HCT116 (cell line): ENCODE measurements at regions not wholly inside any gene's neighbourhood (a gene's known extent, or its start where the extent isn't known, plus 50 kb on each side); places are given as distances from the start of the nearest gene placed in this dataset.

Experiments
- ATAC-seq: fragments of 200-7000 bp; cut with Tn5 transposase; 2 replicates; pipeline ENCODE4 v1.9.1; 2020; ENCODE audit warnings: mild to moderate bottlenecking, moderate library complexity
- BruUV-seq: library from RNA; stranded (reverse); fragments of 400-500 nt; replicated peaks from 2 replicates; lab custom pipeline; 2021; lab: Mats Ljungman, UMichigan
- CTCF ChIA-PET: fragments of 300-600 bp; sonication (Branson Sonifier 250); formaldehyde crosslinking; loops from one replicate; lab custom pipeline; 2021; ENCODE audit warnings: antibody characterized with exemption; lab: Charles Lee
- POLR2A ChIA-PET: fragments of 300-600, 350-600 bp; sonication (Branson Sonifier 250); formaldehyde crosslinking; loops from one replicate; lab custom pipeline; 2021; ENCODE audit warnings: antibody characterized with exemption; lab: Charles Lee
- RAD21 ChIA-PET, 2 experiments: fragments of 300-600 bp; sonication (Branson Sonifier 250); formaldehyde crosslinking; loops; one replicate each; lab custom pipeline; 2023; ENCODE audit warnings: low total read pairs in 2 of 2; ENCODE audit not compliant: uncharacterized antibody in 2 of 2, unreplicated experiment in 2 of 2, low non-redundant PET in 1 of 2; lab: Charles Lee
- DNase-seq: peaks from one replicate; pipeline ENCODE4 v3.0.0-alpha.2; 2010; ENCODE audit warnings: low read depth, low spot score
- H2AFZ ChIP-seq: fragments of 200-600 bp; shearing (Covaris generic), sonication (generic); 2 replicates; pipeline ENCODE4 v1.6.1; 2017; ENCODE audit warnings: low read depth, mixed run types, mixed read lengths, antibody characterized with exemption, low read length; ENCODE audit not compliant: poor library complexity, severe bottlenecking
- H3K27ac ChIP-seq: 2 replicates; pipeline ENCODE4 v1.5.1; 2012; ENCODE audit warnings: low read depth, low read length
- H3K27me3 ChIP-seq: fragments of 200-600 bp; sonication (generic); 2 replicates; pipeline ENCODE4 v1.6.1; 2016; ENCODE audit warnings: mixed run types, low read length, mixed read lengths; ENCODE audit not compliant: insufficient read depth
- H3K36me3 ChIP-seq, 2 experiments: fragments of 200-500 bp in 1 of 2; fragments of 200-600 bp in 1 of 2; sonication (Bioruptor generic) in 1 of 2; sonication (generic) in 1 of 2; 2 replicates each; pipeline versions ENCODE4 v1.5.1 to v1.6.1; 2014 to 2016; ENCODE audit warnings: low read length in 2 of 2, inconsistent platforms in 1 of 2, mixed read lengths in 1 of 2, mixed run types in 1 of 2; ENCODE audit not compliant: insufficient read depth in 2 of 2, control insufficient read depth in 1 of 2
- H3K4me1 ChIP-seq, 2 experiments: fragments of 200-600 bp in 1 of 2; sonication (generic) in 1 of 2; 2 replicates each; pipeline versions ENCODE4 v1.5.1 to v1.6.1; 2012 to 2017; ENCODE audit warnings: low read length in 2 of 2, inconsistent platforms in 1 of 2, mild to moderate bottlenecking in 1 of 2, mixed read lengths in 1 of 2, mixed run types in 1 of 2, moderate library complexity in 1 of 2; ENCODE audit not compliant: insufficient read depth in 2 of 2, control insufficient read depth in 1 of 2
- H3K4me2 ChIP-seq: fragments of 200-600 bp; sonication (generic); 2 replicates; pipeline ENCODE4 v1.6.1; 2017; ENCODE audit warnings: mixed run types, low read length, mixed read lengths
- H3K4me3 ChIP-seq, 2 experiments: fragments of 200-600 bp in 1 of 2; sonication (generic) in 1 of 2; replicated peaks in 1 of 2; 2 replicates each; pipeline ENCODE4 v1.5.1; 2011 to 2016; ENCODE audit warnings: low read length in 2 of 2, control low read depth in 1 of 2, low read depth in 1 of 2, mild to moderate bottlenecking in 1 of 2, mixed read lengths in 1 of 2, mixed run types in 1 of 2
- H3K79me2 ChIP-seq: fragments of 200-600 bp; sonication (generic); 2 replicates; pipeline ENCODE4 v1.6.1; 2017; ENCODE audit warnings: mild to moderate bottlenecking, mixed run types, low read length, moderate library complexity, mixed read lengths; ENCODE audit not compliant: insufficient read depth
- H3K9ac ChIP-seq: fragments of 200-600 bp; sonication (generic); 2 replicates; pipeline ENCODE4 v1.6.1; 2016; ENCODE audit warnings: low read length, mixed read lengths
- H3K9me2 ChIP-seq: fragments of 200-600 bp; sonication (generic), shearing (Covaris generic); 2 replicates; pipeline ENCODE4 v1.6.1; 2017; ENCODE audit warnings: mixed run types, mild to moderate bottlenecking, moderate library complexity; ENCODE audit not compliant: insufficient read depth
- H3K9me3 ChIP-seq, 2 experiments: fragments of 200-500 bp in 1 of 2; fragments of 200-600 bp in 1 of 2; sonication (Bioruptor generic) in 1 of 2; sonication (generic) in 1 of 2; 2 replicates each; pipeline ENCODE4 v1.6.1; 2014 to 2017; ENCODE audit warnings: low read length in 2 of 2, mixed read lengths in 2 of 2, inconsistent platforms in 1 of 2, low read depth in 1 of 2, mild to moderate bottlenecking in 1 of 2, mixed run types in 1 of 2, moderate library complexity in 1 of 2; ENCODE audit not compliant: control insufficient read depth in 1 of 2, insufficient read depth in 1 of 2
- H4K20me1 ChIP-seq: fragments of 200-600 bp; sonication (generic), shearing (Covaris generic); 2 replicates; pipeline ENCODE4 v1.6.1; 2017; ENCODE audit warnings: mixed run types, mild to moderate bottlenecking, moderate library complexity; ENCODE audit not compliant: insufficient read depth
- ATF3 ChIP-seq: IDR thresholded peaks from 2 replicates; pipeline ENCODE4 v1.6.1; 2012
- CBX3 ChIP-seq: IDR thresholded peaks from 2 replicates; pipeline ENCODE4 v1.6.1; 2012; ENCODE audit warnings: low read depth
- CEBPB ChIP-seq: IDR thresholded peaks from 2 replicates; pipeline ENCODE4 v1.6.1; 2012; ENCODE audit warnings: low read depth
- EGR1 ChIP-seq: IDR thresholded peaks from 2 replicates; pipeline ENCODE4 v1.6.1; 2012; ENCODE audit warnings: low read depth
- ELF1 ChIP-seq: IDR thresholded peaks from 2 replicates; pipeline ENCODE4 v1.6.1; 2012; ENCODE audit warnings: low read depth, borderline replicate concordance
- EZH2 ChIP-seq: fragments of 200-600 bp; sonication (generic); IDR thresholded peaks from 2 replicates; pipeline ENCODE4 v1.6.1; 2017; ENCODE audit warnings: antibody characterized with exemption, mixed run types
- EZH2phosphoT487 ChIP-seq: fragments of 200-600 bp; IDR thresholded peaks from 2 replicates; pipeline ENCODE4 v1.6.1; 2018; ENCODE audit warnings: antibody characterized with exemption, borderline replicate concordance
- FOSL1 ChIP-seq: IDR thresholded peaks from 2 replicates; pipeline ENCODE4 v1.6.1; 2012; ENCODE audit warnings: low read depth
- JUND ChIP-seq: IDR thresholded peaks from 2 replicates; pipeline ENCODE4 v1.6.1; 2012
- MAX ChIP-seq: IDR thresholded peaks from 2 replicates; pipeline ENCODE4 v1.6.1; 2012
- POLR2AphosphoS5 ChIP-seq: IDR thresholded peaks from 2 replicates; pipeline ENCODE4 v1.6.1; 2011; ENCODE audit warnings: mild to moderate bottlenecking, low read depth, low read length, moderate library complexity
- SP1 ChIP-seq: IDR thresholded peaks from 2 replicates; pipeline ENCODE4 v1.6.1; 2012; ENCODE audit warnings: low read depth
- SRF ChIP-seq: IDR thresholded peaks from 2 replicates; pipeline ENCODE4 v1.6.1; 2012; ENCODE audit warnings: low read depth
- TCF7L2 ChIP-seq: IDR thresholded peaks from 2 replicates; pipeline ENCODE4 v1.7.0; 2011; ENCODE audit warnings: borderline replicate concordance, inconsistent platforms; ENCODE audit not compliant: insufficient read depth, insufficient read length; ENCODE audit errors: extremely low read depth
- YY1 ChIP-seq: IDR thresholded peaks from 2 replicates; pipeline ENCODE4 v1.6.1; 2011; ENCODE audit warnings: low read length, low read depth, moderate library complexity, mild to moderate bottlenecking; ENCODE audit not compliant: insufficient replicate concordance; ENCODE audit errors: extremely low read depth
- ZBTB33 ChIP-seq: IDR thresholded peaks from 2 replicates; pipeline ENCODE4 v1.6.1; 2011; ENCODE audit warnings: mild to moderate bottlenecking, low read length, moderate library complexity; ENCODE audit not compliant: insufficient replicate concordance; ENCODE audit errors: extremely low read depth
- ZFX ChIP-seq: fragments of 450-650 bp; IDR thresholded peaks from 2 replicates; pipeline ENCODE4 v1.6.1; 2017
- ZNF274 ChIP-seq: fragments of 200-500 bp; sonication (Bioruptor generic); IDR thresholded peaks from 2 replicates; pipeline ENCODE4 v1.6.1; 2014; ENCODE audit warnings: mild to moderate bottlenecking, low read depth, low read length, inconsistent platforms
- intact Hi-C: fragments of 100-400 bp; cut with micrococcal nuclease; formaldehyde crosslinking; loops from 2 replicates; pipeline ENCODE4 v1.10.0; 2022
- TF ChIP-seq, protein P1 (sequence below), 3 experiments: fragments of 200-600 bp in 1 of 3; sonication (generic) in 1 of 3; IDR thresholded peaks in 2 of 3; conservative IDR thresholded peaks in 1 of 3; 2 replicates each; pipeline ENCODE4 v1.5.1; 2012 to 2017; ENCODE audit warnings: low read depth in 2 of 3, low read length in 2 of 3, antibody characterized with exemption in 1 of 3, borderline replicate concordance in 1 of 3, control low read depth in 1 of 3, mild to moderate bottlenecking in 1 of 3, mixed read lengths in 1 of 3, mixed run types in 1 of 3, moderate library complexity in 1 of 3; ENCODE audit not compliant: insufficient read depth in 1 of 3
- TF ChIP-seq, protein P2 (sequence below): IDR thresholded peaks from 2 replicates; pipeline ENCODE4 v1.6.1; 2012; ENCODE audit warnings: low read depth

- ChIA-PET POLR2A (no interaction called here), CTCF (no interaction called here)
- Histone ChIP-seq H4K20me1 (no peaks in the 10 kb centered on the region), H3K4me2 (no peak overlapping the region), H3K27me3 (no peaks in the 10 kb centered on the region), H3K27ac (no peak overlapping the region)
- no peak for DNase-seq
- TF ChIP-seq TCF7L2 = no peak
- no peak for TF ChIP-seq EZH2phosphoT487
- TF ChIP-seq FOSL1 = no peak
- no peak for TF ChIP-seq EZH2
- TF ChIP-seq MAX = no peak
- TF ChIP-seq, protein P1, sequence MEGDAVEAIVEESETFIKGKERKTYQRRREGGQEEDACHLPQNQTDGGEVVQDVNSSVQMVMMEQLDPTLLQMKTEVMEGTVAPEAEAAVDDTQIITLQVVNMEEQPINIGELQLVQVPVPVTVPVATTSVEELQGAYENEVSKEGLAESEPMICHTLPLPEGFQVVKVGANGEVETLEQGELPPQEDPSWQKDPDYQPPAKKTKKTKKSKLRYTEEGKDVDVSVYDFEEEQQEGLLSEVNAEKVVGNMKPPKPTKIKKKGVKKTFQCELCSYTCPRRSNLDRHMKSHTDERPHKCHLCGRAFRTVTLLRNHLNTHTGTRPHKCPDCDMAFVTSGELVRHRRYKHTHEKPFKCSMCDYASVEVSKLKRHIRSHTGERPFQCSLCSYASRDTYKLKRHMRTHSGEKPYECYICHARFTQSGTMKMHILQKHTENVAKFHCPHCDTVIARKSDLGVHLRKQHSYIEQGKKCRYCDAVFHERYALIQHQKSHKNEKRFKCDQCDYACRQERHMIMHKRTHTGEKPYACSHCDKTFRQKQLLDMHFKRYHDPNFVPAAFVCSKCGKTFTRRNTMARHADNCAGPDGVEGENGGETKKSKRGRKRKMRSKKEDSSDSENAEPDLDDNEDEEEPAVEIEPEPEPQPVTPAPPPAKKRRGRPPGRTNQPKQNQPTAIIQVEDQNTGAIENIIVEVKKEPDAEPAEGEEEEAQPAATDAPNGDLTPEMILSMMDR (IDR thresholded peaks at IDR 0.05 in 2 of 3, conservative IDR thresholded peaks at IDR 0.05 in 1 of 3; ENCODE audit: borderline replicate concordance in 1 of 3, insufficient read depth in 1 of 3, low read depth in 2 of 3, low read length in 2 of 3) = no peak
- TF ChIP-seq SRF = no peak
- no peak for TF ChIP-seq ZFX
- no peak for TF ChIP-seq JUND
- no peak for TF ChIP-seq ATF3
- TF ChIP-seq ZBTB33 = no peak
- TF ChIP-seq SP1 = no peak
- no peak for TF ChIP-seq POLR2AphosphoS5
- TF ChIP-seq ELF1 = no peak
- TF ChIP-seq CBX3 = no peak
- no peak for TF ChIP-seq CEBPB
- no peak for TF ChIP-seq ZNF274
- no peak for TF ChIP-seq EGR1
- TF ChIP-seq, protein P2, sequence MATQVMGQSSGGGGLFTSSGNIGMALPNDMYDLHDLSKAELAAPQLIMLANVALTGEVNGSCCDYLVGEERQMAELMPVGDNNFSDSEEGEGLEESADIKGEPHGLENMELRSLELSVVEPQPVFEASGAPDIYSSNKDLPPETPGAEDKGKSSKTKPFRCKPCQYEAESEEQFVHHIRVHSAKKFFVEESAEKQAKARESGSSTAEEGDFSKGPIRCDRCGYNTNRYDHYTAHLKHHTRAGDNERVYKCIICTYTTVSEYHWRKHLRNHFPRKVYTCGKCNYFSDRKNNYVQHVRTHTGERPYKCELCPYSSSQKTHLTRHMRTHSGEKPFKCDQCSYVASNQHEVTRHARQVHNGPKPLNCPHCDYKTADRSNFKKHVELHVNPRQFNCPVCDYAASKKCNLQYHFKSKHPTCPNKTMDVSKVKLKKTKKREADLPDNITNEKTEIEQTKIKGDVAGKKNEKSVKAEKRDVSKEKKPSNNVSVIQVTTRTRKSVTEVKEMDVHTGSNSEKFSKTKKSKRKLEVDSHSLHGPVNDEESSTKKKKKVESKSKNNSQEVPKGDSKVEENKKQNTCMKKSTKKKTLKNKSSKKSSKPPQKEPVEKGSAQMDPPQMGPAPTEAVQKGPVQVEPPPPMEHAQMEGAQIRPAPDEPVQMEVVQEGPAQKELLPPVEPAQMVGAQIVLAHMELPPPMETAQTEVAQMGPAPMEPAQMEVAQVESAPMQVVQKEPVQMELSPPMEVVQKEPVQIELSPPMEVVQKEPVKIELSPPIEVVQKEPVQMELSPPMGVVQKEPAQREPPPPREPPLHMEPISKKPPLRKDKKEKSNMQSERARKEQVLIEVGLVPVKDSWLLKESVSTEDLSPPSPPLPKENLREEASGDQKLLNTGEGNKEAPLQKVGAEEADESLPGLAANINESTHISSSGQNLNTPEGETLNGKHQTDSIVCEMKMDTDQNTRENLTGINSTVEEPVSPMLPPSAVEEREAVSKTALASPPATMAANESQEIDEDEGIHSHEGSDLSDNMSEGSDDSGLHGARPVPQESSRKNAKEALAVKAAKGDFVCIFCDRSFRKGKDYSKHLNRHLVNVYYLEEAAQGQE = no peak
- TF ChIP-seq YY1 = no peak
- TF ChIP-seq, all 23 proteins: peak for 0
- RAD21 ChIA-PET = no interaction called here
- Histone ChIP-seq H3K9me3 (no peaks in the 10 kb centered on the region), H3K79me2 (no peaks in the 10 kb centered on the region), H3K36me3 (no peaks in the 10 kb centered on the region), H3K9me2 (no peaks in the 10 kb centered on the region), H2AFZ (no peak overlapping the region), H3K9ac (no peak overlapping the region), H3K4me3 (no peak overlapping the region), H3K4me1 (peaks cover 0 to 7% of the 10 kb centered on the region in 2 experiments; a peak in 2 of 4 replicates)
- no TSS peak for BruUV-seq
- ATAC-seq = no peak
- intact Hi-C loops = loop anchor here (10.0 kb wide), 1 partner anchor 1591 kb away; no protein-coding TSS in a partner anchor
These were observed 52.7 kb downstream of the HAPSTR1 start for GRCh38 chr16:9144106-9144505.
